Loucy (cell line): ENCODE measurements at regions not wholly inside any gene's neighbourhood (a gene's known extent, or its start where the extent isn't known, plus 50 kb on each side); places are given as distances from the start of the nearest gene placed in this dataset.

ENCODE experiments used
- H2AFZ ChIP-seq: fragments of 200-600 bp; sonication (generic); 2 replicates; pipeline ENCODE4 v1.6.0; 2016; ENCODE audit warnings: antibody characterized with exemption, mild to moderate bottlenecking, low read length, moderate library complexity
- H3F3A ChIP-seq: fragments of 200-600 bp; 2 replicates; pipeline ENCODE4 v1.6.0; 2016; ENCODE audit warnings: antibody characterized with exemption, low read depth, mild to moderate bottlenecking
- H3K27me3 ChIP-seq: fragments of 200-600 bp; sonication (generic); 2 replicates; pipeline ENCODE4 v1.6.1; 2014; ENCODE audit warnings: low read length, mild to moderate bottlenecking; ENCODE audit not compliant: insufficient read depth, poor library complexity, severe bottlenecking
- H3K36me3 ChIP-seq: fragments of 200-600 bp; sonication (generic); 2 replicates; pipeline ENCODE4 v1.6.1; 2016; ENCODE audit warnings: low read length; ENCODE audit not compliant: insufficient read depth
- H3K4me1 ChIP-seq: fragments of 200-600 bp; sonication (generic); 2 replicates; pipeline ENCODE4 v1.5.1; 2014; ENCODE audit warnings: low read length, mild to moderate bottlenecking; ENCODE audit not compliant: insufficient read depth, poor library complexity, severe bottlenecking
- H3K4me2 ChIP-seq: fragments of 200-600 bp; sonication (generic); 2 replicates; pipeline ENCODE4 v1.6.0; 2014; ENCODE audit warnings: antibody characterized with exemption, low read length, low read depth, mild to moderate bottlenecking; ENCODE audit not compliant: poor library complexity, severe bottlenecking
- H3K4me3 ChIP-seq: fragments of 200-600 bp; sonication (generic); 2 replicates; pipeline ENCODE4 v1.5.1; 2014; ENCODE audit warnings: low read length, mild to moderate bottlenecking, mixed read lengths; ENCODE audit not compliant: poor library complexity, severe bottlenecking
- H3K79me2 ChIP-seq: fragments of 200-600 bp; sonication (generic); 2 replicates; pipeline ENCODE4 v1.6.1; 2014; ENCODE audit warnings: low read length; ENCODE audit not compliant: insufficient read depth
- H3K9ac ChIP-seq: fragments of 200-600 bp; sonication (generic); 2 replicates; pipeline ENCODE4 v1.6.0; 2014; ENCODE audit warnings: mild to moderate bottlenecking, low read depth, low read length, moderate library complexity; ENCODE audit not compliant: poor library complexity, severe bottlenecking
- H3K9me2 ChIP-seq: fragments of 200-600 bp; sonication (generic); replicated peaks from 2 replicates; pipeline ENCODE4 v1.6.1; 2016; ENCODE audit warnings: low read depth, low read length, mixed read lengths
- H3K9me3 ChIP-seq: fragments of 200-600 bp; sonication (generic); 2 replicates; pipeline ENCODE4 v1.6.1; 2014; ENCODE audit warnings: mild to moderate bottlenecking, antibody characterized with exemption, low read length, low read depth; ENCODE audit not compliant: insufficient read depth
- H4K20me1 ChIP-seq: fragments of 200-600 bp; sonication (generic); 2 replicates; pipeline ENCODE4 v1.6.0; 2014; ENCODE audit warnings: antibody characterized with exemption, low read length, mild to moderate bottlenecking; ENCODE audit not compliant: insufficient read depth, poor library complexity, severe bottlenecking
- CTCF ChIP-seq: fragments of 200-600 bp; sonication (generic); conservative IDR thresholded peaks from 2 replicates; pipeline ENCODE4 v1.5.1; 2014; ENCODE audit warnings: mild to moderate bottlenecking, antibody characterized with exemption, low read length
- EZH2phosphoT487 ChIP-seq: fragments of 200-600 bp; IDR thresholded peaks from 2 replicates; pipeline ENCODE4 v1.6.1; 2018; ENCODE audit warnings: antibody characterized with exemption, mild to moderate bottlenecking, moderate library complexity, borderline replicate concordance

DNA sequence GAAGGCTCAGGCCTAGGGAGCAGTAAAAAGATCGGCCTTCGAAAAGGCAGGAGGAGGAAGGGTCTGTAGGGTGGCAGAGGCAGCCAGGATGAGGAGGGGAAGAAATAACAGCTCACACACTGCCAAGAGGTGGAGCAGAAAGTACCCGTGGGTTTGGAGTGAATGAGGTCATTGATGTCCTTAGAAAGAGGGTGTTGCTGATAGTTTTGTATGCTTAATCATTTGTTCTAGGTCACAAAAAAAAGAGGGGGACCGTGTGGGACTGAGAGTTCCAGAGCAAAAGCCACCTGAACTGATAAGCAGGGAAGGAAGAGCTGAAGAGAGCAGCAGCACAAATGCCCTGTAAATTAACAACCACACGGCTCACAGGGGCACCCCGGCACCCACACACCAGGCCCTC is 140.4 kb downstream of the FAM161A start:
- H3K36me3 ChIP-seq: no peaks in the 10 kb centered on the region
- no peak overlapping the region for H2AFZ ChIP-seq
- H3K4me2 ChIP-seq: no peak overlapping the region

DNA sequence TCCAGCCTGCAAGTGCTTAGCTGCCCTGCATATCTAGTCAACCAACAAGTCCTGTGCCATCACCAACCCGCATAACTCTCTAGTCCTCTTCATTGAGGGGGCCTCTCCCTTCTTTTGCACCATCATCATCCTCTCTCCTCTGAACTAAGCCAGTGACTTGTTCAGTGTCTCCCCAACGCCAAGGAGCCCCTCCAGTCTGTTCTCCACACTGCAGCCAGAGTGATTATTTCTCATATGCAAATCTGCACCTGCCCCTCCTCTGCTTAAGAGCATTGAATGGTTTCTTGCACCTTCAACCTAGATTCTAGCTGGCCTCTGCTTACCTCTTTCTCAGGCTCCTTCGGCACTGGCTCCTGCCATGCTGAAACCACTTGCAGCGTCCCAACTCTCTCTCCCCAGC is 141.8 kb downstream of the FAM161A start:
- H3F3A ChIP-seq: no peaks in the 10 kb centered on the region
- no peak overlapping the region for H2AFZ ChIP-seq
- H3K4me3 ChIP-seq: no peak overlapping the region
- no peaks in the 10 kb centered on the region for H3K9me3 ChIP-seq
- no peak overlapping the region for H3K4me2 ChIP-seq
- H3K36me3 ChIP-seq: no peaks in the 10 kb centered on the region
- no peaks in the 10 kb centered on the region for H3K79me2 ChIP-seq
- H4K20me1 ChIP-seq: no peaks in the 10 kb centered on the region
- no peak overlapping the region for H3K9ac ChIP-seq
- no peaks in the 10 kb centered on the region for H3K4me1 ChIP-seq
- H3K27me3 ChIP-seq: no peaks in the 10 kb centered on the region
- H3K9me2 ChIP-seq: no peaks in the 10 kb centered on the region
- TF ChIP-seq EZH2phosphoT487: no peak

More for the DNA sequence above, 140.4 kb downstream of the FAM161A start:
- Histone ChIP-seq H3K4me1 (no peaks in the 10 kb centered on the region), H3K9ac (no peak overlapping the region), H4K20me1 (no peaks in the 10 kb centered on the region), H3K9me3 (no peaks in the 10 kb centered on the region), H3K4me3 (no peak overlapping the region), H3F3A (no peaks in the 10 kb centered on the region), H3K9me2 (no peaks in the 10 kb centered on the region), H3K79me2 (no peaks in the 10 kb centered on the region), H3K27me3 (no peaks in the 10 kb centered on the region)
- no peak for TF ChIP-seq EZH2phosphoT487
- no peak for TF ChIP-seq CTCF

DNA sequence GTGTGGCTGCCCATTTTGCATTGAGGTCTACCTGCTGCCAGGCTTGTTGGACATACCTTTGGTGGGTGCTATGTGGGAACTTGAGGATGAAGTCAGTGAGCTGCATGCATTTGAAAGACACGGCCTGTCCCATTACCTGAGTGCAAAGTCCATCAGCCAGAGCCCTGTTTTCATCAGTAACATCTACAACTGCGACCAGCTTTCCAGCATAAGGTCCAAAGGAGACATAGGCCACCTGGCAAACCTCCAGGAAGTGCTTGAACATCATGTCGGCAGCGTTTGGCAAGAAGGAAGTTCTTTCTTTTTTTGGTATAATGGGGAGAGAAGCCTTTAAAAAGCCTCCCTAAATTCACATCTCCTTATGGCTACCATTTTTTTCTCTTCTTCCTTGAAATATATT is 143.1 kb downstream of the FAM161A start:
- Histone ChIP-seq H3K27me3 (no peaks in the 10 kb centered on the region), H3K79me2 (no peaks in the 10 kb centered on the region), H2AFZ (no peak overlapping the region), H3F3A (no peaks in the 10 kb centered on the region), H3K4me1 (no peaks in the 10 kb centered on the region), H3K4me2 (no peak overlapping the region), H3K9ac (no peak overlapping the region), H4K20me1 (no peaks in the 10 kb centered on the region), H3K9me3 (no peaks in the 10 kb centered on the region), H3K9me2 (no peaks in the 10 kb centered on the region), H3K36me3 (no peaks in the 10 kb centered on the region), H3K4me3 (no peak overlapping the region)
- TF ChIP-seq CTCF (no peak), EZH2phosphoT487 (no peak)
